Hepatocyte (in vitro differentiated cells): ENCODE measurements at regions not wholly inside any gene's neighbourhood (a gene's known extent, or its start where the extent isn't known, plus 50 kb on each side); places are given as distances from the start of the nearest gene placed in this dataset.

Experiments
- EZH2 ChIP-seq: fragments of 200-600 bp; sonication (generic); IDR thresholded peaks from 2 replicates; pipeline ENCODE4 v1.6.1; 2016; ENCODE audit warnings: antibody characterized with exemption, mild to moderate bottlenecking, borderline replicate concordance
- EZH2phosphoT487 ChIP-seq: fragments of 200-600 bp; sonication (generic); IDR thresholded peaks from one replicate; pipeline ENCODE4 v1.6.1; 2018; ENCODE audit warnings: antibody characterized with exemption, mild to moderate bottlenecking, low read depth, moderate library complexity; ENCODE audit not compliant: unreplicated experiment, severe bottlenecking
- TF ChIP-seq, protein P1 (sequence below): fragments of 200-600 bp; sonication (generic); IDR thresholded peaks from 2 replicates; pipeline ENCODE4 v1.5.1; 2016; ENCODE audit warnings: antibody characterized with exemption, mild to moderate bottlenecking; ENCODE audit not compliant: poor library complexity

DNA sequence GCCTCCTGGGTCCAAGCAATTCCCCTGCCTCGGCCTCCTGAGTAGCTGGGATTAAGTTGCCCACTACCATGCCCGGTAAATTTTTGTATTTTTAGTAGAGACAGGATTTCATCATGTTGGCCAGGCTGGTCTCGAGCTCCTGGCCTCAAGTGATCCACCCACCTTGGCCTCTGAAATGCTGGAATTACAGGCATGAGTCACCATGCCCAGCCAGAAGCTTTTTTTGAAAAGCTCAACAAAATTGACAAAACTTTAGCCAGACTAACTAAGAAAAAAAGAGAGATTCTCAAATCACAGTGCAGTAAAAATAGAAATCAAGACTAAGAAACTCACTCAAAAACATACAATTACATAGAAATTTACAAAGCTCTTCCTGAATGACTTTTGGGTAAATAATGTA is 420.6 kb downstream of the COL12A1 start:
- no peak for TF ChIP-seq EZH2phosphoT487
- TF ChIP-seq, protein P1, sequence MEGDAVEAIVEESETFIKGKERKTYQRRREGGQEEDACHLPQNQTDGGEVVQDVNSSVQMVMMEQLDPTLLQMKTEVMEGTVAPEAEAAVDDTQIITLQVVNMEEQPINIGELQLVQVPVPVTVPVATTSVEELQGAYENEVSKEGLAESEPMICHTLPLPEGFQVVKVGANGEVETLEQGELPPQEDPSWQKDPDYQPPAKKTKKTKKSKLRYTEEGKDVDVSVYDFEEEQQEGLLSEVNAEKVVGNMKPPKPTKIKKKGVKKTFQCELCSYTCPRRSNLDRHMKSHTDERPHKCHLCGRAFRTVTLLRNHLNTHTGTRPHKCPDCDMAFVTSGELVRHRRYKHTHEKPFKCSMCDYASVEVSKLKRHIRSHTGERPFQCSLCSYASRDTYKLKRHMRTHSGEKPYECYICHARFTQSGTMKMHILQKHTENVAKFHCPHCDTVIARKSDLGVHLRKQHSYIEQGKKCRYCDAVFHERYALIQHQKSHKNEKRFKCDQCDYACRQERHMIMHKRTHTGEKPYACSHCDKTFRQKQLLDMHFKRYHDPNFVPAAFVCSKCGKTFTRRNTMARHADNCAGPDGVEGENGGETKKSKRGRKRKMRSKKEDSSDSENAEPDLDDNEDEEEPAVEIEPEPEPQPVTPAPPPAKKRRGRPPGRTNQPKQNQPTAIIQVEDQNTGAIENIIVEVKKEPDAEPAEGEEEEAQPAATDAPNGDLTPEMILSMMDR, result no peak
- TF ChIP-seq EZH2, result no peak
